ENCODE measurements at regions not wholly inside any gene's neighbourhood (a gene's known extent, or its start where the extent isn't known, plus 50 kb on each side); places are given as distances from the start of the nearest gene placed in this dataset.

DNA sequence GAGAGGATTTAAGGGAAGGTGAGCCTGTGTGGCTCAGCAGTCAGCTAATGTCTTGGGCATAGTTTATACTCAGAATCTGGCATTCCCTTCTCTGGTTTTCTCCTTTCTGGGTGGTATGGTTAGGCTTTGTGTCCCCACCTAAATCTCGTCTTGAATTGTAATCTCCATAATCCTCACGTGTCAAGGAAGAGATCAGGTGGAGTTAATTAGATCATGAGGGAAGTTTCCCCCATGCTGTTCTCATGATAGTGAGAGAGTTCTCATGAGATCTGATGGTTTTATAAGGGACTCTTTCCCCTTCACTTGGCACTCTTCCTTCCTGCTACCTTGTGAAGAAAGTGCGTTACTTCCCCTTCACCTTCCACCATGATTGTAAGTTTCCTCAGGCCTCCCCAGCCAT lies 169.8 kb upstream of the PELI2 start:
- Histone ChIP-seq H3K9ac (ENCODE audit: insufficient read depth in 1 of 2, low read length in 2 of 2) (no peak overlapping the region), H3K36me3 (ENCODE audit: control insufficient read depth in 4 of 4, insufficient read depth in 4 of 4, low read length in 4 of 4) (no peaks in the 10 kb centered on the region), H3K27ac (ENCODE audit: low read depth in 1 of 2, low read length in 1 of 2) (no peak overlapping the region), H3K27me3 (ENCODE audit: control insufficient read depth in 3 of 3, insufficient read depth in 3 of 3, low read length in 2 of 3) (no peaks in the 10 kb centered on the region), H3K4me3 (no peak overlapping the region), H3K4me1 (ENCODE audit: control insufficient read depth in 5 of 5, insufficient read depth in 5 of 5, low read length in 5 of 5) (no peaks in the 10 kb centered on the region), H3K9me3 (ENCODE audit: control insufficient read depth in 4 of 4, insufficient read depth in 3 of 4, low read length in 3 of 4) (no peaks in the 10 kb centered on the region)
- WGBS, 2 donors, result 90 to 91% methylated on average over 3 of the region's 3 CpGs
- TF ChIP-seq, protein P1, sequence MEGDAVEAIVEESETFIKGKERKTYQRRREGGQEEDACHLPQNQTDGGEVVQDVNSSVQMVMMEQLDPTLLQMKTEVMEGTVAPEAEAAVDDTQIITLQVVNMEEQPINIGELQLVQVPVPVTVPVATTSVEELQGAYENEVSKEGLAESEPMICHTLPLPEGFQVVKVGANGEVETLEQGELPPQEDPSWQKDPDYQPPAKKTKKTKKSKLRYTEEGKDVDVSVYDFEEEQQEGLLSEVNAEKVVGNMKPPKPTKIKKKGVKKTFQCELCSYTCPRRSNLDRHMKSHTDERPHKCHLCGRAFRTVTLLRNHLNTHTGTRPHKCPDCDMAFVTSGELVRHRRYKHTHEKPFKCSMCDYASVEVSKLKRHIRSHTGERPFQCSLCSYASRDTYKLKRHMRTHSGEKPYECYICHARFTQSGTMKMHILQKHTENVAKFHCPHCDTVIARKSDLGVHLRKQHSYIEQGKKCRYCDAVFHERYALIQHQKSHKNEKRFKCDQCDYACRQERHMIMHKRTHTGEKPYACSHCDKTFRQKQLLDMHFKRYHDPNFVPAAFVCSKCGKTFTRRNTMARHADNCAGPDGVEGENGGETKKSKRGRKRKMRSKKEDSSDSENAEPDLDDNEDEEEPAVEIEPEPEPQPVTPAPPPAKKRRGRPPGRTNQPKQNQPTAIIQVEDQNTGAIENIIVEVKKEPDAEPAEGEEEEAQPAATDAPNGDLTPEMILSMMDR (IDR thresholded peaks at IDR 0.05; ENCODE audit: control extremely low read depth, extremely low read depth), result no peak
- ATAC-seq (ENCODE audit: insufficient read depth, low FRiP score) (no peak), DNase-seq (no peak)

- ATAC-seq (ENCODE audit: insufficient read depth, low FRiP score), result no peak
- 91 to 95% methylated on average over 3 of the region's 3 CpGs for WGBS, 2 donors
- Histone ChIP-seq H3K36me3 (ENCODE audit: control insufficient read depth in 4 of 4, insufficient read depth in 4 of 4, low read length in 4 of 4) (no peaks in the 10 kb centered on the region), H3K4me1 (ENCODE audit: control insufficient read depth in 5 of 5, insufficient read depth in 5 of 5, low read length in 5 of 5) (no peaks in the 10 kb centered on the region), H3K9me3 (ENCODE audit: control insufficient read depth in 4 of 4, insufficient read depth in 3 of 4, low read length in 3 of 4) (no peaks in the 10 kb centered on the region), H3K4me3 (no peak overlapping the region), H3K9ac (ENCODE audit: insufficient read depth in 1 of 2, low read length in 2 of 2) (no peak overlapping the region), H3K27me3 (ENCODE audit: control insufficient read depth in 3 of 3, insufficient read depth in 3 of 3, low read length in 2 of 3) (no peaks in the 10 kb centered on the region), H3K27ac (ENCODE audit: low read depth in 1 of 2, low read length in 1 of 2) (no peak overlapping the region)
- DNase-seq, result no peak
- TF ChIP-seq, protein P1 (IDR thresholded peaks at IDR 0.05; ENCODE audit: control extremely low read depth, extremely low read depth), result no peak
Observed at GRCh38 chr14:55949708-55950107, 168.5 kb upstream of the PELI2 start.

DNA sequence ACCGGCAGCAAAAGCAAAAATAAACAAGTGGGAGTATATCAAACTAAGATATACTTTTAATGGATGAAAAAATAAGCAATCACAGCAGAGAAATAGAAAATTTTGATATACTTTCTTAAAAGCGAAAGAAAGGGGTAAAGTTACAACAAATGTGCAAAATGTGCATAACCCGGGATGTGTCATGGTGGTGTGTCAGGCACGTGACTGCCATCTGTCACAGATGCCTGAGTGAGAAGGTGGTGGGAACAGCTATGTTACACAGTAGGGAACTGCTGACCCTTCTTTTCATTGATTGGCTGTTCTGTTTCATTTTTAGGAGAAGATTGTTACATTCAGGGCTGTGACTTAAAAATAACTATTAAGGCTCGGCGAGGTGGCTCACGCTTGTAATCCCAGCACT lies 168.1 kb upstream of the PELI2 start:
- H3K4me1 ChIP-seq (ENCODE audit: control insufficient read depth in 5 of 5, insufficient read depth in 5 of 5, low read length in 5 of 5), result no peaks in the 10 kb centered on the region
- 93 to 96% methylated on average over 7 of the region's 7 CpGs for WGBS, 2 donors

More for the DNA sequence above, 168.1 kb upstream of the PELI2 start:
- DNase-seq (no peak), ATAC-seq (ENCODE audit: insufficient read depth, low FRiP score) (no peak)
- Histone ChIP-seq H3K36me3 (ENCODE audit: control insufficient read depth in 4 of 4, insufficient read depth in 4 of 4, low read length in 4 of 4) (no peaks in the 10 kb centered on the region), H3K9ac (ENCODE audit: insufficient read depth in 1 of 2, low read length in 2 of 2) (no peak overlapping the region), H3K9me3 (ENCODE audit: control insufficient read depth in 4 of 4, insufficient read depth in 3 of 4, low read length in 3 of 4) (no peaks in the 10 kb centered on the region), H3K27me3 (ENCODE audit: control insufficient read depth in 3 of 3, insufficient read depth in 3 of 3, low read length in 2 of 3) (peaks cover 0 to 2% (median 0%) of the 10 kb centered on the region in 3 donors), H3K4me3 (no peak overlapping the region), H3K27ac (ENCODE audit: low read depth in 1 of 2, low read length in 1 of 2) (no peak overlapping the region)
- TF ChIP-seq, protein P1 (IDR thresholded peaks at IDR 0.05; ENCODE audit: control extremely low read depth, extremely low read depth), result no peak

All from lung (tissue), 11 donors.